ENCODE measurements at regions not wholly inside any gene's neighbourhood (a gene's known extent, or its start where the extent isn't known, plus 50 kb on each side); places are given as distances from the start of the nearest gene placed in this dataset.
A peak's percentile ranks its signal among the peaks of the same experiment; 100 is the strongest.

GRCh38 chr12:59077153-59077552 lies 156.8 kb upstream of the LRIG3 start:
- Histone ChIP-seq H3K9me3 (ENCODE audit: control insufficient read depth in 2 of 2, insufficient read depth in 1 of 2, low read length in 1 of 2) (no peaks in the 10 kb centered on the region), H3K27ac (ENCODE audit: low read depth in 1 of 2, low read length in 1 of 2) (peak overlapping the region in 1 of 2 donors; percentile 69)
- WGBS: 75% methylated on average over 3 of the region's 3 CpGs

GRCh38 chr12:59076622-59077021 lies 156.3 kb upstream of the LRIG3 start:
- no peak for DNase-seq (ENCODE audit: low read depth in 6 of 9, low spot score in 9 of 9)
- 58% methylated on average over 1 of the region's 1 CpG for WGBS
- no peaks in the 10 kb centered on the region for H3K4me1 ChIP-seq (ENCODE audit: control insufficient read depth in 2 of 2, insufficient read depth in 2 of 2, low read length in 2 of 2)
- H3K27me3 ChIP-seq (ENCODE audit: control insufficient read depth in 2 of 2, insufficient read depth in 1 of 2, low read length in 1 of 2): no peaks in the 10 kb centered on the region
- H3K9me3 ChIP-seq (ENCODE audit: control insufficient read depth in 2 of 2, insufficient read depth in 1 of 2, low read length in 1 of 2): no peaks in the 10 kb centered on the region
- H3K36me3 ChIP-seq (ENCODE audit: control insufficient read depth in 2 of 2, insufficient read depth in 2 of 2, low read length in 1 of 2): no peaks in the 10 kb centered on the region
- peak overlapping the region in 1 of 2 donors; percentile 26 for H3K27ac ChIP-seq (ENCODE audit: low read depth in 1 of 2, low read length in 1 of 2)
- H3K4me3 ChIP-seq (ENCODE audit: low read length in 2 of 2): no peak overlapping the region

More at GRCh38 chr12:59077153-59077552, 156.8 kb upstream of the LRIG3 start:
- H3K4me1 ChIP-seq (ENCODE audit: control insufficient read depth in 2 of 2, insufficient read depth in 2 of 2, low read length in 2 of 2): no peaks in the 10 kb centered on the region
- no peak for DNase-seq (ENCODE audit: low read depth in 6 of 9, low spot score in 9 of 9)
- no peaks in the 10 kb centered on the region for H3K27me3 ChIP-seq (ENCODE audit: control insufficient read depth in 2 of 2, insufficient read depth in 1 of 2, low read length in 1 of 2)
- H3K36me3 ChIP-seq (ENCODE audit: control insufficient read depth in 2 of 2, insufficient read depth in 2 of 2, low read length in 1 of 2): no peaks in the 10 kb centered on the region
- no peak overlapping the region for H3K4me3 ChIP-seq (ENCODE audit: low read length in 2 of 2)

- Histone ChIP-seq H3K36me3 (ENCODE audit: control insufficient read depth in 2 of 2, insufficient read depth in 2 of 2, low read length in 1 of 2) (no peaks in the 10 kb centered on the region), H3K27ac (ENCODE audit: low read depth in 1 of 2, low read length in 1 of 2) (peak overlapping the region in 1 of 2 donors; percentile 24), H3K4me1 (ENCODE audit: control insufficient read depth in 2 of 2, insufficient read depth in 2 of 2, low read length in 2 of 2) (no peaks in the 10 kb centered on the region), H3K9me3 (ENCODE audit: control insufficient read depth in 2 of 2, insufficient read depth in 1 of 2, low read length in 1 of 2) (no peaks in the 10 kb centered on the region), H3K4me3 (ENCODE audit: low read length in 2 of 2) (no peak overlapping the region), H3K27me3 (ENCODE audit: control insufficient read depth in 2 of 2, insufficient read depth in 1 of 2, low read length in 1 of 2) (no peaks in the 10 kb centered on the region)
- 96% methylated on average over 4 of the region's 4 CpGs for WGBS
- DNase-seq (ENCODE audit: low read depth in 6 of 9, low spot score in 9 of 9): no peak
Measured at GRCh38 chr12:59075968-59076490, 155.7 kb upstream of the LRIG3 start.

- H3K4me1 ChIP-seq (ENCODE audit: control insufficient read depth in 2 of 2, insufficient read depth in 2 of 2, low read length in 2 of 2): no peaks in the 10 kb centered on the region
- H3K27me3 ChIP-seq (ENCODE audit: control insufficient read depth in 2 of 2, insufficient read depth in 1 of 2, low read length in 1 of 2): no peaks in the 10 kb centered on the region
- no peaks in the 10 kb centered on the region for H3K36me3 ChIP-seq (ENCODE audit: control insufficient read depth in 2 of 2, insufficient read depth in 2 of 2, low read length in 1 of 2)
- DNase-seq (ENCODE audit: low read depth in 6 of 9, low spot score in 9 of 9): no peak
- H3K4me3 ChIP-seq (ENCODE audit: low read length in 2 of 2): no peak overlapping the region
- H3K9me3 ChIP-seq (ENCODE audit: control insufficient read depth in 2 of 2, insufficient read depth in 1 of 2, low read length in 1 of 2): no peaks in the 10 kb centered on the region
- no peak overlapping the region for H3K27ac ChIP-seq (ENCODE audit: low read depth in 1 of 2, low read length in 1 of 2)
- 90% methylated on average over 3 of the region's 3 CpGs for WGBS
Measured at GRCh38 chr12:59075141-59075540, 154.8 kb upstream of the LRIG3 start.

- DNase-seq (ENCODE audit: low read depth in 6 of 9, low spot score in 9 of 9): no peak
- no peak overlapping the region for H3K27ac ChIP-seq (ENCODE audit: low read depth in 1 of 2, low read length in 1 of 2)
- H3K36me3 ChIP-seq (ENCODE audit: control insufficient read depth in 2 of 2, insufficient read depth in 2 of 2, low read length in 1 of 2): no peaks in the 10 kb centered on the region
- no peak overlapping the region for H3K4me3 ChIP-seq (ENCODE audit: low read length in 2 of 2)
- 83% methylated on average over 3 of the region's 3 CpGs for WGBS
- no peaks in the 10 kb centered on the region for H3K4me1 ChIP-seq (ENCODE audit: control insufficient read depth in 2 of 2, insufficient read depth in 2 of 2, low read length in 2 of 2)
- no peaks in the 10 kb centered on the region for H3K27me3 ChIP-seq (ENCODE audit: control insufficient read depth in 2 of 2, insufficient read depth in 1 of 2, low read length in 1 of 2)
- no peaks in the 10 kb centered on the region for H3K9me3 ChIP-seq (ENCODE audit: control insufficient read depth in 2 of 2, insufficient read depth in 1 of 2, low read length in 1 of 2)
Measured at GRCh38 chr12:59070322-59070933, 150.1 kb upstream of the LRIG3 start.

GRCh38 chr12:59069516-59069915 lies 149.2 kb upstream of the LRIG3 start:
- H3K27me3 ChIP-seq (ENCODE audit: control insufficient read depth in 2 of 2, insufficient read depth in 1 of 2, low read length in 1 of 2): no peaks in the 10 kb centered on the region
- H3K9me3 ChIP-seq (ENCODE audit: control insufficient read depth in 2 of 2, insufficient read depth in 1 of 2, low read length in 1 of 2): no peaks in the 10 kb centered on the region
- no peak overlapping the region for H3K27ac ChIP-seq (ENCODE audit: low read depth in 1 of 2, low read length in 1 of 2)
- DNase-seq (ENCODE audit: low read depth in 6 of 9, low spot score in 9 of 9): no peak
- no peaks in the 10 kb centered on the region for H3K4me1 ChIP-seq (ENCODE audit: control insufficient read depth in 2 of 2, insufficient read depth in 2 of 2, low read length in 2 of 2)
- H3K36me3 ChIP-seq (ENCODE audit: control insufficient read depth in 2 of 2, insufficient read depth in 2 of 2, low read length in 1 of 2): no peaks in the 10 kb centered on the region
- no peak overlapping the region for H3K4me3 ChIP-seq (ENCODE audit: low read length in 2 of 2)
- 97% methylated on average over 1 of the region's 1 CpG for WGBS

GRCh38 chr12:59068436-59068835 lies 148.1 kb upstream of the LRIG3 start:
- WGBS: 96% methylated on average over 3 of the region's 3 CpGs
- no peaks in the 10 kb centered on the region for H3K27me3 ChIP-seq (ENCODE audit: control insufficient read depth in 2 of 2, insufficient read depth in 1 of 2, low read length in 1 of 2)
- no peak overlapping the region for H3K27ac ChIP-seq (ENCODE audit: low read depth in 1 of 2, low read length in 1 of 2)
- no peaks in the 10 kb centered on the region for H3K4me1 ChIP-seq (ENCODE audit: control insufficient read depth in 2 of 2, insufficient read depth in 2 of 2, low read length in 2 of 2)
- DNase-seq (ENCODE audit: low read depth in 6 of 9, low spot score in 9 of 9): no peak
- no peaks in the 10 kb centered on the region for H3K36me3 ChIP-seq (ENCODE audit: control insufficient read depth in 2 of 2, insufficient read depth in 2 of 2, low read length in 1 of 2)
- no peak overlapping the region for H3K4me3 ChIP-seq (ENCODE audit: low read length in 2 of 2)
- H3K9me3 ChIP-seq (ENCODE audit: control insufficient read depth in 2 of 2, insufficient read depth in 1 of 2, low read length in 1 of 2): no peaks in the 10 kb centered on the region

GRCh38 chr12:59067083-59067482 lies 146.8 kb upstream of the LRIG3 start:
- no peaks in the 10 kb centered on the region for H3K4me1 ChIP-seq (ENCODE audit: control insufficient read depth in 2 of 2, insufficient read depth in 2 of 2, low read length in 2 of 2)

GRCh38 chr12:59066445-59066844 lies 146.1 kb upstream of the LRIG3 start:
- Histone ChIP-seq H3K4me3 (ENCODE audit: low read length in 2 of 2) (no peak overlapping the region), H3K27me3 (ENCODE audit: control insufficient read depth in 2 of 2, insufficient read depth in 1 of 2, low read length in 1 of 2) (no peaks in the 10 kb centered on the region), H3K36me3 (ENCODE audit: control insufficient read depth in 2 of 2, insufficient read depth in 2 of 2, low read length in 1 of 2) (no peaks in the 10 kb centered on the region), H3K9me3 (ENCODE audit: control insufficient read depth in 2 of 2, insufficient read depth in 1 of 2, low read length in 1 of 2) (no peaks in the 10 kb centered on the region), H3K4me1 (ENCODE audit: control insufficient read depth in 2 of 2, insufficient read depth in 2 of 2, low read length in 2 of 2) (no peaks in the 10 kb centered on the region), H3K27ac (ENCODE audit: low read depth in 1 of 2, low read length in 1 of 2) (peak overlapping the region in 1 of 2 donors; percentile 17)
- 50% methylated on average over 1 of the region's 1 CpG for WGBS
- no peak for DNase-seq (ENCODE audit: low read depth in 6 of 9, low spot score in 9 of 9)

More at GRCh38 chr12:59067083-59067482, 146.8 kb upstream of the LRIG3 start:
- Histone ChIP-seq H3K27ac (ENCODE audit: low read depth in 1 of 2, low read length in 1 of 2) (no peak overlapping the region), H3K27me3 (ENCODE audit: control insufficient read depth in 2 of 2, insufficient read depth in 1 of 2, low read length in 1 of 2) (no peaks in the 10 kb centered on the region), H3K4me3 (ENCODE audit: low read length in 2 of 2) (no peak overlapping the region), H3K36me3 (ENCODE audit: control insufficient read depth in 2 of 2, insufficient read depth in 2 of 2, low read length in 1 of 2) (no peaks in the 10 kb centered on the region), H3K9me3 (ENCODE audit: control insufficient read depth in 2 of 2, insufficient read depth in 1 of 2, low read length in 1 of 2) (no peaks in the 10 kb centered on the region)
- peak in 1 of 9 donors; percentile 17 for DNase-seq (ENCODE audit: low read depth in 6 of 9, low spot score in 9 of 9)
- WGBS: 44% methylated on average over 2 of the region's 2 CpGs

Data from thymus (tissue), 11 donors.